WTC11 (cell line): ENCODE measurements at regions not wholly inside any gene's neighbourhood (a gene's known extent, or its start where the extent isn't known, plus 50 kb on each side); places are given as distances from the start of the nearest gene placed in this dataset.

Source experiments
- ATAC-seq: fragments of 200-7000 bp; cut with Tn5 transposase; 2 replicates; pipeline ENCODE4 v1.10.0; 2021; ENCODE audit warnings: mild to moderate bottlenecking, moderate library complexity
- CTCF ChIA-PET: fragments of 300-600 bp; sonication (Branson Sonifier 250); formaldehyde crosslinking; loops from one replicate; lab custom pipeline; 2021; ENCODE audit warnings: antibody characterized with exemption; lab: Charles Lee
- POLR2A ChIA-PET: fragments of 350-600 bp; sonication (Branson Sonifier 250); formaldehyde crosslinking; loops from one replicate; lab custom pipeline; 2021; ENCODE audit warnings: antibody characterized with exemption; lab: Charles Lee
- DNase-seq: peaks from one replicate; pipeline ENCODE4 v3.0.0; 2021; ENCODE audit warnings: low spot score
- H3K27ac Mint-ChIP-seq: 2 replicates; pipeline ENCODE4 v1.8.0; 2021; ENCODE audit warnings: mixed read lengths
- H3K27me3 Mint-ChIP-seq: 2 replicates; pipeline ENCODE4 v1.8.0; 2021; ENCODE audit warnings: low read depth, mild to moderate bottlenecking, moderate library complexity, mixed read lengths
- H3K36me3 Mint-ChIP-seq: 2 replicates; pipeline ENCODE4 v1.8.0; 2021; ENCODE audit warnings: mixed read lengths
- H3K4me1 Mint-ChIP-seq: 2 replicates; pipeline ENCODE4 v1.8.0; 2022; ENCODE audit warnings: mixed read lengths
- H3K4me3 Mint-ChIP-seq: 2 replicates; pipeline ENCODE4 v1.8.0; 2021; ENCODE audit warnings: mild to moderate bottlenecking, moderate library complexity, mixed read lengths
- H3K9me3 Mint-ChIP-seq: 2 replicates; pipeline ENCODE4 v1.8.0; 2021; ENCODE audit warnings: mixed read lengths
- FOXJ3 ChIP-seq: sonication (generic); formaldehyde crosslinking; IDR thresholded peaks from 2 replicates; pipeline ENCODE4 v1.9.0; 2021; ENCODE audit warnings: missing genetic modification reagents, mild to moderate bottlenecking, borderline replicate concordance
- FOXK1 ChIP-seq: sonication (generic); formaldehyde crosslinking; IDR thresholded peaks from 2 replicates; pipeline ENCODE4 v1.8.0; 2022; ENCODE audit warnings: mild to moderate bottlenecking, moderate library complexity, missing genetic modification reagents
- FOXP1 ChIP-seq: sonication (generic); formaldehyde crosslinking; IDR thresholded peaks from 2 replicates; pipeline ENCODE4 v1.8.0; 2022; ENCODE audit warnings: missing genetic modification reagents, mild to moderate bottlenecking, moderate library complexity, borderline replicate concordance
- GABPB1 ChIP-seq: sonication (generic); formaldehyde crosslinking; IDR thresholded peaks from 2 replicates; pipeline ENCODE4 v1.8.1; 2023; ENCODE audit warnings: mild to moderate bottlenecking, missing genetic modification reagents
- MXD4 ChIP-seq: fragments of 250-450 bp; sonication (Bioruptor Pico); IDR thresholded peaks from 2 replicates; pipeline ENCODE4 v1.8.0; 2021; ENCODE audit warnings: mild to moderate bottlenecking, moderate library complexity, borderline replicate concordance
- ZNF317 ChIP-seq: sonication (generic); formaldehyde crosslinking; IDR thresholded peaks from 2 replicates; pipeline ENCODE4 v1.8.1; 2023; ENCODE audit warnings: low read depth, mild to moderate bottlenecking, moderate library complexity, missing genetic modification reagents, borderline replicate concordance
- ZNF671 ChIP-seq: fragments of 250-450 bp; sonication (Bioruptor Pico); IDR thresholded peaks from 2 replicates; pipeline ENCODE4 v1.8.0; 2021; ENCODE audit warnings: mild to moderate bottlenecking
- TF ChIP-seq, protein P1 (sequence below): sonication (generic); formaldehyde crosslinking; IDR thresholded peaks from 2 replicates; pipeline ENCODE4 v1.8.0; 2023; ENCODE audit warnings: mild to moderate bottlenecking, missing genetic modification reagents
- TF ChIP-seq, protein P2 (sequence below): sonication (generic); formaldehyde crosslinking; IDR thresholded peaks from 2 replicates; pipeline ENCODE4 v1.8.0; 2022; ENCODE audit warnings: mild to moderate bottlenecking, missing genetic modification reagents
- TF ChIP-seq, protein P3 (sequence below): sonication (generic); formaldehyde crosslinking; IDR thresholded peaks from 2 replicates; pipeline ENCODE4 v1.8.0; 2023; ENCODE audit warnings: missing genetic modification reagents, mild to moderate bottlenecking, borderline replicate concordance
- TF ChIP-seq, protein P4 (sequence below): sonication (generic); formaldehyde crosslinking; IDR thresholded peaks from 2 replicates; pipeline ENCODE4 v1.8.1; 2022; ENCODE audit warnings: low read depth, missing genetic modification reagents, borderline replicate concordance
- TF ChIP-seq, protein P5 (sequence below): fragments of 250-450 bp; sonication (Bioruptor Pico); IDR thresholded peaks from 2 replicates; pipeline ENCODE4 v1.9.0; 2021; ENCODE audit warnings: mild to moderate bottlenecking
- TF ChIP-seq, protein P6 (sequence below): sonication (generic); formaldehyde crosslinking; IDR thresholded peaks from 2 replicates; pipeline ENCODE4 v1.8.1; 2023; ENCODE audit warnings: mild to moderate bottlenecking, moderate library complexity, missing genetic modification reagents
- TF ChIP-seq, protein P7 (sequence below): sonication (generic); formaldehyde crosslinking; IDR thresholded peaks from 2 replicates; pipeline ENCODE4 v1.8.1; 2023; ENCODE audit warnings: mild to moderate bottlenecking, missing genetic modification reagents, moderate library complexity
- TF ChIP-seq, protein P8 (sequence below): fragments of 250-450 bp; sonication (Bioruptor Pico); IDR thresholded peaks from 2 replicates; pipeline ENCODE4 v1.8.0; 2021; ENCODE audit warnings: mild to moderate bottlenecking
- TF ChIP-seq, protein P9 (sequence below): sonication (generic); formaldehyde crosslinking; IDR thresholded peaks from 2 replicates; pipeline ENCODE4 v1.8.1; 2023; ENCODE audit warnings: mild to moderate bottlenecking, missing genetic modification reagents, borderline replicate concordance

DNA sequence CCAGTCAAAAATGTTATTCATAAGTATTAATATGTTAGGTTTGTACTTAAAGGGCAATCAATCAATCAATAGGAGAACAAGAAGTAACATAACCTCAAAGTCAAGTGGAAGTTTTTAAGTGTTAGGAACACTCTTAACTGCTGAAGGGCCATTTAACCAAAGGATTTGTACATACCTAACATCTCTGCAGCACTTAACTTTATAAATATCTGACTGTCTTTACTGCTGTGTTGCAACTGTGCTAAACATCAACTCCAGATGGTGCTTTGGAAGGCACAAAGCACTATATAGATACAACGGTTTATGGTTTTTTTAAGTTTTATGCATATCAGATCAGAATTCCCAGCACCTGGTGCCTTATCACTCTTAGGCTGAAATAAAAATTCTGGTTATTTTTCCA, 604.9 kb upstream of the PTGER4 start:
- H3K4me1 Mint-ChIP-seq, result no peaks in the 10 kb centered on the region
- peaks cover 42% of the 10 kb centered on the region for H3K9me3 Mint-ChIP-seq
- ATAC-seq (no peak), DNase-seq (no peak)
- no peaks in the 10 kb centered on the region for H3K27me3 Mint-ChIP-seq
- no peak overlapping the region for H3K4me3 Mint-ChIP-seq
- CTCF ChIA-PET, result no interaction called here
- peaks cover 4% of the 10 kb centered on the region; the same call in 1 of the 2 replicates for H3K36me3 Mint-ChIP-seq
- H3K27ac Mint-ChIP-seq, result no peak overlapping the region
- POLR2A ChIA-PET, result no interaction called here
- TF ChIP-seq, protein P1, sequence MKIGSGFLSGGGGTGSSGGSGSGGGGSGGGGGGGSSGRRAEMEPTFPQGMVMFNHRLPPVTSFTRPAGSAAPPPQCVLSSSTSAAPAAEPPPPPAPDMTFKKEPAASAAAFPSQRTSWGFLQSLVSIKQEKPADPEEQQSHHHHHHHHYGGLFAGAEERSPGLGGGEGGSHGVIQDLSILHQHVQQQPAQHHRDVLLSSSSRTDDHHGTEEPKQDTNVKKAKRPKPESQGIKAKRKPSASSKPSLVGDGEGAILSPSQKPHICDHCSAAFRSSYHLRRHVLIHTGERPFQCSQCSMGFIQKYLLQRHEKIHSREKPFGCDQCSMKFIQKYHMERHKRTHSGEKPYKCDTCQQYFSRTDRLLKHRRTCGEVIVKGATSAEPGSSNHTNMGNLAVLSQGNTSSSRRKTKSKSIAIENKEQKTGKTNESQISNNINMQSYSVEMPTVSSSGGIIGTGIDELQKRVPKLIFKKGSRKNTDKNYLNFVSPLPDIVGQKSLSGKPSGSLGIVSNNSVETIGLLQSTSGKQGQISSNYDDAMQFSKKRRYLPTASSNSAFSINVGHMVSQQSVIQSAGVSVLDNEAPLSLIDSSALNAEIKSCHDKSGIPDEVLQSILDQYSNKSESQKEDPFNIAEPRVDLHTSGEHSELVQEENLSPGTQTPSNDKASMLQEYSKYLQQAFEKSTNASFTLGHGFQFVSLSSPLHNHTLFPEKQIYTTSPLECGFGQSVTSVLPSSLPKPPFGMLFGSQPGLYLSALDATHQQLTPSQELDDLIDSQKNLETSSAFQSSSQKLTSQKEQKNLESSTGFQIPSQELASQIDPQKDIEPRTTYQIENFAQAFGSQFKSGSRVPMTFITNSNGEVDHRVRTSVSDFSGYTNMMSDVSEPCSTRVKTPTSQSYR (CRISPR knock-in tag), result no peak
- TF ChIP-seq, protein P2, sequence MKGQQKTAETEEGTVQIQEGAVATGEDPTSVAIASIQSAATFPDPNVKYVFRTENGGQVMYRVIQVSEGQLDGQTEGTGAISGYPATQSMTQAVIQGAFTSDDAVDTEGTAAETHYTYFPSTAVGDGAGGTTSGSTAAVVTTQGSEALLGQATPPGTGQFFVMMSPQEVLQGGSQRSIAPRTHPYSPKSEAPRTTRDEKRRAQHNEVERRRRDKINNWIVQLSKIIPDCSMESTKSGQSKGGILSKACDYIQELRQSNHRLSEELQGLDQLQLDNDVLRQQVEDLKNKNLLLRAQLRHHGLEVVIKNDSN (CRISPR knock-in tag), result no peak
- TF ChIP-seq FOXJ3 (no peak), GABPB1 (CRISPR knock-in tag) (no peak), MXD4 (no peak), ZNF317 (no peak), FOXK1 (CRISPR knock-in tag) (no peak), ZNF671 (no peak), FOXP1 (CRISPR knock-in tag) (no peak)
- TF ChIP-seq, protein P3, sequence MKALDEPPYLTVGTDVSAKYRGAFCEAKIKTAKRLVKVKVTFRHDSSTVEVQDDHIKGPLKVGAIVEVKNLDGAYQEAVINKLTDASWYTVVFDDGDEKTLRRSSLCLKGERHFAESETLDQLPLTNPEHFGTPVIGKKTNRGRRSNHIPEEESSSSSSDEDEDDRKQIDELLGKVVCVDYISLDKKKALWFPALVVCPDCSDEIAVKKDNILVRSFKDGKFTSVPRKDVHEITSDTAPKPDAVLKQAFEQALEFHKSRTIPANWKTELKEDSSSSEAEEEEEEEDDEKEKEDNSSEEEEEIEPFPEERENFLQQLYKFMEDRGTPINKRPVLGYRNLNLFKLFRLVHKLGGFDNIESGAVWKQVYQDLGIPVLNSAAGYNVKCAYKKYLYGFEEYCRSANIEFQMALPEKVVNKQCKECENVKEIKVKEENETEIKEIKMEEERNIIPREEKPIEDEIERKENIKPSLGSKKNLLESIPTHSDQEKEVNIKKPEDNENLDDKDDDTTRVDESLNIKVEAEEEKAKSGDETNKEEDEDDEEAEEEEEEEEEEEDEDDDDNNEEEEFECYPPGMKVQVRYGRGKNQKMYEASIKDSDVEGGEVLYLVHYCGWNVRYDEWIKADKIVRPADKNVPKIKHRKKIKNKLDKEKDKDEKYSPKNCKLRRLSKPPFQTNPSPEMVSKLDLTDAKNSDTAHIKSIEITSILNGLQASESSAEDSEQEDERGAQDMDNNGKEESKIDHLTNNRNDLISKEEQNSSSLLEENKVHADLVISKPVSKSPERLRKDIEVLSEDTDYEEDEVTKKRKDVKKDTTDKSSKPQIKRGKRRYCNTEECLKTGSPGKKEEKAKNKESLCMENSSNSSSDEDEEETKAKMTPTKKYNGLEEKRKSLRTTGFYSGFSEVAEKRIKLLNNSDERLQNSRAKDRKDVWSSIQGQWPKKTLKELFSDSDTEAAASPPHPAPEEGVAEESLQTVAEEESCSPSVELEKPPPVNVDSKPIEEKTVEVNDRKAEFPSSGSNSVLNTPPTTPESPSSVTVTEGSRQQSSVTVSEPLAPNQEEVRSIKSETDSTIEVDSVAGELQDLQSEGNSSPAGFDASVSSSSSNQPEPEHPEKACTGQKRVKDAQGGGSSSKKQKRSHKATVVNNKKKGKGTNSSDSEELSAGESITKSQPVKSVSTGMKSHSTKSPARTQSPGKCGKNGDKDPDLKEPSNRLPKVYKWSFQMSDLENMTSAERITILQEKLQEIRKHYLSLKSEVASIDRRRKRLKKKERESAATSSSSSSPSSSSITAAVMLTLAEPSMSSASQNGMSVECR (CRISPR knock-in tag), result no peak
- TF ChIP-seq, protein P4, sequence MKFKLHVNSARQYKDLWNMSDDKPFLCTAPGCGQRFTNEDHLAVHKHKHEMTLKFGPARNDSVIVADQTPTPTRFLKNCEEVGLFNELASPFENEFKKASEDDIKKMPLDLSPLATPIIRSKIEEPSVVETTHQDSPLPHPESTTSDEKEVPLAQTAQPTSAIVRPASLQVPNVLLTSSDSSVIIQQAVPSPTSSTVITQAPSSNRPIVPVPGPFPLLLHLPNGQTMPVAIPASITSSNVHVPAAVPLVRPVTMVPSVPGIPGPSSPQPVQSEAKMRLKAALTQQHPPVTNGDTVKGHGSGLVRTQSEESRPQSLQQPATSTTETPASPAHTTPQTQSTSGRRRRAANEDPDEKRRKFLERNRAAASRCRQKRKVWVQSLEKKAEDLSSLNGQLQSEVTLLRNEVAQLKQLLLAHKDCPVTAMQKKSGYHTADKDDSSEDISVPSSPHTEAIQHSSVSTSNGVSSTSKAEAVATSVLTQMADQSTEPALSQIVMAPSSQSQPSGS (CRISPR knock-in tag), result no peak
- TF ChIP-seq, protein P5, sequence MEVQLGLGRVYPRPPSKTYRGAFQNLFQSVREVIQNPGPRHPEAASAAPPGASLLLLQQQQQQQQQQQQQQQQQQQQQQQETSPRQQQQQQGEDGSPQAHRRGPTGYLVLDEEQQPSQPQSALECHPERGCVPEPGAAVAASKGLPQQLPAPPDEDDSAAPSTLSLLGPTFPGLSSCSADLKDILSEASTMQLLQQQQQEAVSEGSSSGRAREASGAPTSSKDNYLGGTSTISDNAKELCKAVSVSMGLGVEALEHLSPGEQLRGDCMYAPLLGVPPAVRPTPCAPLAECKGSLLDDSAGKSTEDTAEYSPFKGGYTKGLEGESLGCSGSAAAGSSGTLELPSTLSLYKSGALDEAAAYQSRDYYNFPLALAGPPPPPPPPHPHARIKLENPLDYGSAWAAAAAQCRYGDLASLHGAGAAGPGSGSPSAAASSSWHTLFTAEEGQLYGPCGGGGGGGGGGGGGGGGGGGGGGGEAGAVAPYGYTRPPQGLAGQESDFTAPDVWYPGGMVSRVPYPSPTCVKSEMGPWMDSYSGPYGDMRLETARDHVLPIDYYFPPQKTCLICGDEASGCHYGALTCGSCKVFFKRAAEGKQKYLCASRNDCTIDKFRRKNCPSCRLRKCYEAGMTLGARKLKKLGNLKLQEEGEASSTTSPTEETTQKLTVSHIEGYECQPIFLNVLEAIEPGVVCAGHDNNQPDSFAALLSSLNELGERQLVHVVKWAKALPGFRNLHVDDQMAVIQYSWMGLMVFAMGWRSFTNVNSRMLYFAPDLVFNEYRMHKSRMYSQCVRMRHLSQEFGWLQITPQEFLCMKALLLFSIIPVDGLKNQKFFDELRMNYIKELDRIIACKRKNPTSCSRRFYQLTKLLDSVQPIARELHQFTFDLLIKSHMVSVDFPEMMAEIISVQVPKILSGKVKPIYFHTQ (CRISPR knock-in tag), result no peak
- TF ChIP-seq, protein P6, sequence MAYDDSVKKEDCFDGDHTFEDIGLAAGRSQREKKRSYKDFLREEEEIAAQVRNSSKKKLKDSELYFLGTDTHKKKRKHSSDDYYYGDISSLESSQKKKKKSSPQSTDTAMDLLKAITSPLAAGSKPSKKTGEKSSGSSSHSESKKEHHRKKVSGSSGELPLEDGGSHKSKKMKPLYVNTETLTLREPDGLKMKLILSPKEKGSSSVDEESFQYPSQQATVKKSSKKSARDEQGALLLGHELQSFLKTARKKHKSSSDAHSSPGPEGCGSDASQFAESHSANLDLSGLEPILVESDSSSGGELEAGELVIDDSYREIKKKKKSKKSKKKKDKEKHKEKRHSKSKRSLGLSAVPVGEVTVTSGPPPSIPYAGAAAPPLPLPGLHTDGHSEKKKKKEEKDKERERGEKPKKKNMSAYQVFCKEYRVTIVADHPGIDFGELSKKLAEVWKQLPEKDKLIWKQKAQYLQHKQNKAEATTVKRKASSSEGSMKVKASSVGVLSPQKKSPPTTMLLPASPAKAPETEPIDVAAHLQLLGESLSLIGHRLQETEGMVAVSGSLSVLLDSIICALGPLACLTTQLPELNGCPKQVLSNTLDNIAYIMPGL, result no peak
- TF ChIP-seq, protein P7, sequence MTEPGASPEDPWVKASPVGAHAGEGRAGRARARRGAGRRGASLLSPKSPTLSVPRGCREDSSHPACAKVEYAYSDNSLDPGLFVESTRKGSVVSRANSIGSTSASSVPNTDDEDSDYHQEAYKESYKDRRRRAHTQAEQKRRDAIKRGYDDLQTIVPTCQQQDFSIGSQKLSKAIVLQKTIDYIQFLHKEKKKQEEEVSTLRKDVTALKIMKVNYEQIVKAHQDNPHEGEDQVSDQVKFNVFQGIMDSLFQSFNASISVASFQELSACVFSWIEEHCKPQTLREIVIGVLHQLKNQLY, result no peak
- TF ChIP-seq, protein P8, sequence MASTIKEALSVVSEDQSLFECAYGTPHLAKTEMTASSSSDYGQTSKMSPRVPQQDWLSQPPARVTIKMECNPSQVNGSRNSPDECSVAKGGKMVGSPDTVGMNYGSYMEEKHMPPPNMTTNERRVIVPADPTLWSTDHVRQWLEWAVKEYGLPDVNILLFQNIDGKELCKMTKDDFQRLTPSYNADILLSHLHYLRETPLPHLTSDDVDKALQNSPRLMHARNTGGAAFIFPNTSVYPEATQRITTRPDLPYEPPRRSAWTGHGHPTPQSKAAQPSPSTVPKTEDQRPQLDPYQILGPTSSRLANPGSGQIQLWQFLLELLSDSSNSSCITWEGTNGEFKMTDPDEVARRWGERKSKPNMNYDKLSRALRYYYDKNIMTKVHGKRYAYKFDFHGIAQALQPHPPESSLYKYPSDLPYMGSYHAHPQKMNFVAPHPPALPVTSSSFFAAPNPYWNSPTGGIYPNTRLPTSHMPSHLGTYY (CRISPR knock-in tag), result no peak
- TF ChIP-seq, protein P9, sequence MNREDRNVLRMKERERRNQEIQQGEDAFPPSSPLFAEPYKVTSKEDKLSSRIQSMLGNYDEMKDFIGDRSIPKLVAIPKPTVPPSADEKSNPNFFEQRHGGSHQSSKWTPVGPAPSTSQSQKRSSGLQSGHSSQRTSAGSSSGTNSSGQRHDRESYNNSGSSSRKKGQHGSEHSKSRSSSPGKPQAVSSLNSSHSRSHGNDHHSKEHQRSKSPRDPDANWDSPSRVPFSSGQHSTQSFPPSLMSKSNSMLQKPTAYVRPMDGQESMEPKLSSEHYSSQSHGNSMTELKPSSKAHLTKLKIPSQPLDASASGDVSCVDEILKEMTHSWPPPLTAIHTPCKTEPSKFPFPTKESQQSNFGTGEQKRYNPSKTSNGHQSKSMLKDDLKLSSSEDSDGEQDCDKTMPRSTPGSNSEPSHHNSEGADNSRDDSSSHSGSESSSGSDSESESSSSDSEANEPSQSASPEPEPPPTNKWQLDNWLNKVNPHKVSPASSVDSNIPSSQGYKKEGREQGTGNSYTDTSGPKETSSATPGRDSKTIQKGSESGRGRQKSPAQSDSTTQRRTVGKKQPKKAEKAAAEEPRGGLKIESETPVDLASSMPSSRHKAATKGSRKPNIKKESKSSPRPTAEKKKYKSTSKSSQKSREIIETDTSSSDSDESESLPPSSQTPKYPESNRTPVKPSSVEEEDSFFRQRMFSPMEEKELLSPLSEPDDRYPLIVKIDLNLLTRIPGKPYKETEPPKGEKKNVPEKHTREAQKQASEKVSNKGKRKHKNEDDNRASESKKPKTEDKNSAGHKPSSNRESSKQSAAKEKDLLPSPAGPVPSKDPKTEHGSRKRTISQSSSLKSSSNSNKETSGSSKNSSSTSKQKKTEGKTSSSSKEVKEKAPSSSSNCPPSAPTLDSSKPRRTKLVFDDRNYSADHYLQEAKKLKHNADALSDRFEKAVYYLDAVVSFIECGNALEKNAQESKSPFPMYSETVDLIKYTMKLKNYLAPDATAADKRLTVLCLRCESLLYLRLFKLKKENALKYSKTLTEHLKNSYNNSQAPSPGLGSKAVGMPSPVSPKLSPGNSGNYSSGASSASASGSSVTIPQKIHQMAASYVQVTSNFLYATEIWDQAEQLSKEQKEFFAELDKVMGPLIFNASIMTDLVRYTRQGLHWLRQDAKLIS (CRISPR knock-in tag), result no peak
